WTC11 (cell line): ENCODE measurements at regions not wholly inside any gene's neighbourhood (a gene's known extent, or its start where the extent isn't known, plus 50 kb on each side); places are given as distances from the start of the nearest gene placed in this dataset.

Source experiments
- ATAC-seq: fragments of 200-7000 bp; cut with Tn5 transposase; 2 replicates; pipeline ENCODE4 v1.10.0; 2021; ENCODE audit warnings: mild to moderate bottlenecking, moderate library complexity
- CTCF ChIA-PET: fragments of 300-600 bp; sonication (Branson Sonifier 250); formaldehyde crosslinking; loops from one replicate; lab custom pipeline; 2021; ENCODE audit warnings: antibody characterized with exemption; lab: Charles Lee
- POLR2A ChIA-PET: fragments of 350-600 bp; sonication (Branson Sonifier 250); formaldehyde crosslinking; loops from one replicate; lab custom pipeline; 2021; ENCODE audit warnings: antibody characterized with exemption; lab: Charles Lee
- DNase-seq: peaks from one replicate; pipeline ENCODE4 v3.0.0; 2021; ENCODE audit warnings: low spot score
- H3K27ac Mint-ChIP-seq: 2 replicates; pipeline ENCODE4 v1.8.0; 2021; ENCODE audit warnings: mixed read lengths
- H3K27me3 Mint-ChIP-seq: 2 replicates; pipeline ENCODE4 v1.8.0; 2021; ENCODE audit warnings: low read depth, mild to moderate bottlenecking, moderate library complexity, mixed read lengths
- H3K36me3 Mint-ChIP-seq: 2 replicates; pipeline ENCODE4 v1.8.0; 2021; ENCODE audit warnings: mixed read lengths
- H3K4me1 Mint-ChIP-seq: 2 replicates; pipeline ENCODE4 v1.8.0; 2022; ENCODE audit warnings: mixed read lengths
- H3K4me3 Mint-ChIP-seq: 2 replicates; pipeline ENCODE4 v1.8.0; 2021; ENCODE audit warnings: mild to moderate bottlenecking, moderate library complexity, mixed read lengths
- H3K9me3 Mint-ChIP-seq: 2 replicates; pipeline ENCODE4 v1.8.0; 2021; ENCODE audit warnings: mixed read lengths
- CREB1 ChIP-seq: sonication (generic); formaldehyde crosslinking; IDR thresholded peaks from 2 replicates; pipeline ENCODE4 v1.8.0; 2023; ENCODE audit warnings: mild to moderate bottlenecking, missing genetic modification reagents
- EMX1 ChIP-seq: fragments of 250-450 bp; sonication (Bioruptor Pico); IDR thresholded peaks from 2 replicates; pipeline ENCODE4 v1.8.0; 2021; ENCODE audit warnings: mild to moderate bottlenecking
- ETV6 ChIP-seq: sonication (generic); formaldehyde crosslinking; IDR thresholded peaks from 2 replicates; pipeline ENCODE4 v1.8.1; 2022; ENCODE audit warnings: mild to moderate bottlenecking, missing genetic modification reagents
- FOXK1 ChIP-seq: sonication (generic); formaldehyde crosslinking; IDR thresholded peaks from 2 replicates; pipeline ENCODE4 v1.8.0; 2022; ENCODE audit warnings: mild to moderate bottlenecking, moderate library complexity, missing genetic modification reagents
- NFATC4 ChIP-seq: fragments of 250-450 bp; sonication (Bioruptor Pico); IDR thresholded peaks from 2 replicates; pipeline ENCODE4 v1.9.0; 2021; ENCODE audit warnings: mild to moderate bottlenecking
- NR1H2 ChIP-seq: sonication (generic); formaldehyde crosslinking; IDR thresholded peaks from 2 replicates; pipeline ENCODE4 v1.9.0; 2021; ENCODE audit warnings: mild to moderate bottlenecking, moderate library complexity, missing genetic modification reagents
- PRRX2 ChIP-seq: fragments of 250-450 bp; sonication (Bioruptor Pico); IDR thresholded peaks from 2 replicates; pipeline ENCODE4 v1.8.0; 2021; ENCODE audit warnings: mild to moderate bottlenecking
- SP1 ChIP-seq: sonication (generic); formaldehyde crosslinking; conservative IDR thresholded peaks from 2 replicates; pipeline ENCODE4 v1.8.1; 2022; ENCODE audit warnings: missing genetic modification reagents
- TCF7 ChIP-seq: sonication (generic); formaldehyde crosslinking; IDR thresholded peaks from 2 replicates; pipeline ENCODE4 v1.8.0; 2022; ENCODE audit warnings: mild to moderate bottlenecking, low read depth, missing genetic modification reagents, moderate library complexity
- TP53 ChIP-seq: sonication (generic); formaldehyde crosslinking; IDR thresholded peaks from 2 replicates; pipeline ENCODE4 v1.8.1; 2023; ENCODE audit warnings: mild to moderate bottlenecking, missing genetic modification reagents
- ZNF121 ChIP-seq: sonication (generic); formaldehyde crosslinking; IDR thresholded peaks from 2 replicates; pipeline ENCODE4 v1.8.0; 2023; ENCODE audit warnings: missing genetic modification reagents
- ZNF138 ChIP-seq: sonication (generic); formaldehyde crosslinking; conservative IDR thresholded peaks from 2 replicates; pipeline ENCODE4 v1.8.1; 2022; ENCODE audit warnings: mild to moderate bottlenecking, moderate library complexity, missing genetic modification reagents
- ZNF263 ChIP-seq: sonication (generic); formaldehyde crosslinking; IDR thresholded peaks from 2 replicates; pipeline ENCODE4 v1.8.1; 2022; ENCODE audit warnings: low read depth, mild to moderate bottlenecking, moderate library complexity, missing genetic modification reagents
- TF ChIP-seq, protein P1 (sequence below): fragments of 250-450 bp; sonication (Bioruptor Pico); IDR thresholded peaks from 2 replicates; pipeline ENCODE4 v1.8.0; 2021; ENCODE audit warnings: mild to moderate bottlenecking
- TF ChIP-seq, protein P2 (sequence below): sonication (generic); formaldehyde crosslinking; IDR thresholded peaks from 2 replicates; pipeline ENCODE4 v1.8.1; 2023; ENCODE audit warnings: mild to moderate bottlenecking, missing genetic modification reagents, moderate library complexity
- TF ChIP-seq, protein P3 (sequence below): sonication (generic); formaldehyde crosslinking; IDR thresholded peaks from 2 replicates; pipeline ENCODE4 v1.8.0; 2022; ENCODE audit warnings: missing genetic modification reagents
- TF ChIP-seq, protein P4 (sequence below): sonication (generic); formaldehyde crosslinking; IDR thresholded peaks from 2 replicates; pipeline ENCODE4 v1.8.1; 2023; ENCODE audit warnings: mild to moderate bottlenecking, moderate library complexity, missing genetic modification reagents
- TF ChIP-seq, protein P5 (sequence below): sonication (generic); formaldehyde crosslinking; IDR thresholded peaks from 2 replicates; pipeline ENCODE4 v1.8.0; 2022; ENCODE audit warnings: mild to moderate bottlenecking, missing genetic modification reagents
- TF ChIP-seq, protein P6 (sequence below): sonication (generic); formaldehyde crosslinking; IDR thresholded peaks from 2 replicates; pipeline ENCODE4 v1.8.1; 2023; ENCODE audit warnings: mild to moderate bottlenecking, missing genetic modification reagents, moderate library complexity

DNA sequence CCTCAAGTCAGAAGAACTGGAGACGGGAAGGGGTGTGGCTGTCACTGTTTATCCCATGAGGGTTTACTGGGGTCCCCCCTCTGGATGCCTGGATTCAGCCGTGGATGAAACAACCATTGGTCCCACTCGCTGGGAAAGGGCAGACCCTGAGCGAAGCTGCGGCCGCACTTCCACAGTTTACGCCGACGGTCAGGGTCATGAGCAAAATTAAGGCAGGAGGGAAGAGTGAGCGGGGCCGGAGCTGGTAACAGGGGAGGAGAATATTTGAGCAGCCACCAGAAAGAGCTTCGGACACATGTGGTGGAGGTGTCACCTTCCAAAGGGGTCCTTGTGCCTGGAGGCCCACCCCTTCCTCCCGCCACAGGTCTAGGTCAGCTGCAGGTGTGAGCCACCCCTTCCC, 344.9 kb downstream of the BRD1 start:
- Mint-ChIP-seq H3K4me1 (peaks cover 59% of the 10 kb centered on the region), H3K4me3 (no peak overlapping the region)
- DNase-seq, result no peak
- CTCF ChIA-PET, result interaction anchor here (0.5 to 1.2 kb wide), 3 partner anchors 15 to 151 kb away, joined by 3 to 4 read pairs (median 3); no protein-coding TSS in a partner anchor
- TF ChIP-seq, protein P1, sequence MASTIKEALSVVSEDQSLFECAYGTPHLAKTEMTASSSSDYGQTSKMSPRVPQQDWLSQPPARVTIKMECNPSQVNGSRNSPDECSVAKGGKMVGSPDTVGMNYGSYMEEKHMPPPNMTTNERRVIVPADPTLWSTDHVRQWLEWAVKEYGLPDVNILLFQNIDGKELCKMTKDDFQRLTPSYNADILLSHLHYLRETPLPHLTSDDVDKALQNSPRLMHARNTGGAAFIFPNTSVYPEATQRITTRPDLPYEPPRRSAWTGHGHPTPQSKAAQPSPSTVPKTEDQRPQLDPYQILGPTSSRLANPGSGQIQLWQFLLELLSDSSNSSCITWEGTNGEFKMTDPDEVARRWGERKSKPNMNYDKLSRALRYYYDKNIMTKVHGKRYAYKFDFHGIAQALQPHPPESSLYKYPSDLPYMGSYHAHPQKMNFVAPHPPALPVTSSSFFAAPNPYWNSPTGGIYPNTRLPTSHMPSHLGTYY (CRISPR knock-in tag), result no peak
- TF ChIP-seq TP53, result no peak
- no peak for TF ChIP-seq NR1H2 (CRISPR knock-in tag)
- no peak for TF ChIP-seq PRRX2 (CRISPR knock-in tag)
- TF ChIP-seq, protein P2, sequence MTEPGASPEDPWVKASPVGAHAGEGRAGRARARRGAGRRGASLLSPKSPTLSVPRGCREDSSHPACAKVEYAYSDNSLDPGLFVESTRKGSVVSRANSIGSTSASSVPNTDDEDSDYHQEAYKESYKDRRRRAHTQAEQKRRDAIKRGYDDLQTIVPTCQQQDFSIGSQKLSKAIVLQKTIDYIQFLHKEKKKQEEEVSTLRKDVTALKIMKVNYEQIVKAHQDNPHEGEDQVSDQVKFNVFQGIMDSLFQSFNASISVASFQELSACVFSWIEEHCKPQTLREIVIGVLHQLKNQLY (CRISPR knock-in tag), result no peak
- TF ChIP-seq ZNF121, result no peak
- TF ChIP-seq, all 79 proteins: peak for 0
- H3K27me3 Mint-ChIP-seq, result no peaks in the 10 kb centered on the region; the same call in 1 of the 2 replicates
- no peak overlapping the region for H3K27ac Mint-ChIP-seq
- ATAC-seq, result no peak
- POLR2A ChIA-PET, result no interaction called here
- peaks cover 5% of the 10 kb centered on the region for H3K9me3 Mint-ChIP-seq
- no peaks in the 10 kb centered on the region for H3K36me3 Mint-ChIP-seq

DNA sequence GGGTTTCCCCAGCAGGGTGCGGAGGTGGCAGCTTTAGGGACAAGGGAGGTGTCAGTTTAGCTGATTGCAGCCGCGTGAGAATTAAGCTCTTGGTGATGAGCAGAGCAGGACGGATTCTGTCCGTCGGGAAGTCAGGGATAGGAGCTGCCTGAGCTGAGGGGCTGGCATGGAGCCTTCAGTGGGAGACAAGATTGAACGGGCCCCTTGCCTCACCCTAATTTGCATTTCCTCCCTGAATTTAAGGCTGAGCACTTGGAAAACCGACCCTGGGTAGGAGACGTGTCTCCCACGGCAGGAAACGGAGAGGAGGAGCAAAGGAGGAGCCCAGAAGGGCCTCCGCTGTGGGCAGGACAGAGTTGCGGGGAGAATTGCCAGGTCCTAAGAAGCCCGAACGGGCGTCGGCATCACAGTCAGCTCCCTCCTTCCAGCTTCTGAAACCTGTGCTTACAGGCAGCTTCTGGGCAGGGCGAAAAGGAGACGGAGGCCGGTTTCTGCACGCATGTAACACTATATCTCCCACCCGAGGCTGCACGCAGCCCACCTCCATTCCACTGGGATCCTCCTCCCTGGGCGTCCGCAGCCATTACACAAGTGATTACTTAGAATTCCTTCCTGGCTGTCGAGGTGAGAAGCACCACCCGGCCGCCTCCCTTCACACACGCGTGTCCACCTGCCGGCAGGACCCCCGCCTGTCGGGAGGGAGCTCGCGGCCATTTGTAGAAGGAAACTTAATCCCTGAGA, 345.8 kb downstream of the BRD1 start:
- H3K36me3 Mint-ChIP-seq, result peaks cover 1% of the 10 kb centered on the region
- H3K9me3 Mint-ChIP-seq, result peaks cover 8% of the 10 kb centered on the region
- ATAC-seq (peak; percentile 78), DNase-seq (no peak)
- H3K4me1 Mint-ChIP-seq, result peaks cover 50% of the 10 kb centered on the region
- ChIA-PET POLR2A (no interaction called here), CTCF (interaction anchor here (0.5 to 1.5 kb wide), 6 partner anchors 32 to 152 kb away, joined by 3 to 6 read pairs (median 3); no protein-coding TSS in a partner anchor)
- TF ChIP-seq, protein P3, sequence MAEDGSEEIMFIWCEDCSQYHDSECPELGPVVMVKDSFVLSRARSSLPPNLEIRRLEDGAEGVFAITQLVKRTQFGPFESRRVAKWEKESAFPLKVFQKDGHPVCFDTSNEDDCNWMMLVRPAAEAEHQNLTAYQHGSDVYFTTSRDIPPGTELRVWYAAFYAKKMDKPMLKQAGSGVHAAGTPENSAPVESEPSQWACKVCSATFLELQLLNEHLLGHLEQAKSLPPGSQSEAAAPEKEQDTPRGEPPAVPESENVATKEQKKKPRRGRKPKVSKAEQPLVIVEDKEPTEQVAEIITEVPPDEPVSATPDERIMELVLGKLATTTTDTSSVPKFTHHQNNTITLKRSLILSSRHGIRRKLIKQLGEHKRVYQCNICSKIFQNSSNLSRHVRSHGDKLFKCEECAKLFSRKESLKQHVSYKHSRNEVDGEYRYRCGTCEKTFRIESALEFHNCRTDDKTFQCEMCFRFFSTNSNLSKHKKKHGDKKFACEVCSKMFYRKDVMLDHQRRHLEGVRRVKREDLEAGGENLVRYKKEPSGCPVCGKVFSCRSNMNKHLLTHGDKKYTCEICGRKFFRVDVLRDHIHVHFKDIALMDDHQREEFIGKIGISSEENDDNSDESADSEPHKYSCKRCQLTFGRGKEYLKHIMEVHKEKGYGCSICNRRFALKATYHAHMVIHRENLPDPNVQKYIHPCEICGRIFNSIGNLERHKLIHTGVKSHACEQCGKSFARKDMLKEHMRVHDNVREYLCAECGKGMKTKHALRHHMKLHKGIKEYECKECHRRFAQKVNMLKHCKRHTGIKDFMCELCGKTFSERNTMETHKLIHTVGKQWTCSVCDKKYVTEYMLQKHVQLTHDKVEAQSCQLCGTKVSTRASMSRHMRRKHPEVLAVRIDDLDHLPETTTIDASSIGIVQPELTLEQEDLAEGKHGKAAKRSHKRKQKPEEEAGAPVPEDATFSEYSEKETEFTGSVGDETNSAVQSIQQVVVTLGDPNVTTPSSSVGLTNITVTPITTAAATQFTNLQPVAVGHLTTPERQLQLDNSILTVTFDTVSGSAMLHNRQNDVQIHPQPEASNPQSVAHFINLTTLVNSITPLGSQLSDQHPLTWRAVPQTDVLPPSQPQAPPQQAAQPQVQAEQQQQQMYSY (CRISPR knock-in tag), result 0 out of 2 replicates have a peak, but pooled peaks have one; percentile 29
- TF ChIP-seq EMX1 (no peak), SP1 (CRISPR knock-in tag) (no peak), ETV6 (CRISPR knock-in tag) (peak; percentile 44; the same call in 1 of the 2 replicates), FOXK1 (CRISPR knock-in tag) (no peak), CREB1 (CRISPR knock-in tag) (no peak), ZNF138 (no peak), NFATC4 (no peak), TCF7 (no peak), ZNF263 (CRISPR knock-in tag) (no peak)
- TF ChIP-seq, protein P4, sequence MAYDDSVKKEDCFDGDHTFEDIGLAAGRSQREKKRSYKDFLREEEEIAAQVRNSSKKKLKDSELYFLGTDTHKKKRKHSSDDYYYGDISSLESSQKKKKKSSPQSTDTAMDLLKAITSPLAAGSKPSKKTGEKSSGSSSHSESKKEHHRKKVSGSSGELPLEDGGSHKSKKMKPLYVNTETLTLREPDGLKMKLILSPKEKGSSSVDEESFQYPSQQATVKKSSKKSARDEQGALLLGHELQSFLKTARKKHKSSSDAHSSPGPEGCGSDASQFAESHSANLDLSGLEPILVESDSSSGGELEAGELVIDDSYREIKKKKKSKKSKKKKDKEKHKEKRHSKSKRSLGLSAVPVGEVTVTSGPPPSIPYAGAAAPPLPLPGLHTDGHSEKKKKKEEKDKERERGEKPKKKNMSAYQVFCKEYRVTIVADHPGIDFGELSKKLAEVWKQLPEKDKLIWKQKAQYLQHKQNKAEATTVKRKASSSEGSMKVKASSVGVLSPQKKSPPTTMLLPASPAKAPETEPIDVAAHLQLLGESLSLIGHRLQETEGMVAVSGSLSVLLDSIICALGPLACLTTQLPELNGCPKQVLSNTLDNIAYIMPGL, result 0 out of 2 replicates have a peak, but pooled peaks have one; percentile 31
- TF ChIP-seq, protein P5, sequence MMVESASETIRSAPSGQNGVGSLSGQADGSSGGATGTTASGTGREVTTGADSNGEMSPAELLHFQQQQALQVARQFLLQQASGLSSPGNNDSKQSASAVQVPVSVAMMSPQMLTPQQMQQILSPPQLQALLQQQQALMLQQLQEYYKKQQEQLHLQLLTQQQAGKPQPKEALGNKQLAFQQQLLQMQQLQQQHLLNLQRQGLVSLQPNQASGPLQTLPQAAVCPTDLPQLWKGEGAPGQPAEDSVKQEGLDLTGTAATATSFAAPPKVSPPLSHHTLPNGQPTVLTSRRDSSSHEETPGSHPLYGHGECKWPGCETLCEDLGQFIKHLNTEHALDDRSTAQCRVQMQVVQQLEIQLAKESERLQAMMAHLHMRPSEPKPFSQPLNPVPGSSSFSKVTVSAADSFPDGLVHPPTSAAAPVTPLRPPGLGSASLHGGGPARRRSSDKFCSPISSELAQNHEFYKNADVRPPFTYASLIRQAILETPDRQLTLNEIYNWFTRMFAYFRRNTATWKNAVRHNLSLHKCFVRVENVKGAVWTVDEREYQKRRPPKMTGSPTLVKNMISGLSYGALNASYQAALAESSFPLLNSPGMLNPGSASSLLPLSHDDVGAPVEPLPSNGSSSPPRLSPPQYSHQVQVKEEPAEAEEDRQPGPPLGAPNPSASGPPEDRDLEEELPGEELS, result 0 out of 2 replicates have a peak, but pooled peaks have one; percentile 29
- TF ChIP-seq, protein P6, sequence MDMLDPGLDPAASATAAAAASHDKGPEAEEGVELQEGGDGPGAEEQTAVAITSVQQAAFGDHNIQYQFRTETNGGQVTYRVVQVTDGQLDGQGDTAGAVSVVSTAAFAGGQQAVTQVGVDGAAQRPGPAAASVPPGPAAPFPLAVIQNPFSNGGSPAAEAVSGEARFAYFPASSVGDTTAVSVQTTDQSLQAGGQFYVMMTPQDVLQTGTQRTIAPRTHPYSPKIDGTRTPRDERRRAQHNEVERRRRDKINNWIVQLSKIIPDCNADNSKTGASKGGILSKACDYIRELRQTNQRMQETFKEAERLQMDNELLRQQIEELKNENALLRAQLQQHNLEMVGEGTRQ (CRISPR knock-in tag), result no peak
- H3K4me3 Mint-ChIP-seq, result peak overlapping the region; percentile 29; the same call in 1 of the 2 replicates
- no peaks in the 10 kb centered on the region; the same call in 1 of the 2 replicates for H3K27me3 Mint-ChIP-seq
- H3K27ac Mint-ChIP-seq, result no peak overlapping the region; the same call in 1 of the 2 replicates
